SK-N-MC (cell line): ENCODE measurements at regions not wholly inside any gene's neighbourhood (a gene's known extent, or its start where the extent isn't known, plus 50 kb on each side); places are given as distances from the start of the nearest gene placed in this dataset.

ENCODE experiments used
- DNase-seq: peaks from one replicate; pipeline ENCODE4 v3.0.0-alpha.2; 2011; ENCODE audit warnings: low read depth, low spot score
- H3K27ac ChIP-seq: fragments of 200-600 bp; sonication (generic); 2 replicates; pipeline ENCODE4 v1.5.1; 2016; ENCODE audit warnings: mixed run types
- H3K36me3 ChIP-seq: fragments of 200-600 bp; sonication (generic); 2 replicates; pipeline ENCODE4 v1.6.1; 2017; ENCODE audit warnings: antibody characterized with exemption, low read length, mixed read lengths; ENCODE audit not compliant: insufficient read depth
- H3K4me3 ChIP-seq: fragments of 200-600 bp; sonication (generic); 2 replicates; pipeline ENCODE4 v1.5.1; 2016
- H3K9ac ChIP-seq: fragments of 200-600 bp; sonication (generic); 2 replicates; pipeline ENCODE4 v1.8.0; 2017; ENCODE audit warnings: mixed run types, mixed read lengths; ENCODE audit not compliant: insufficient read length
- H3K9me3 ChIP-seq: fragments of 200-600 bp; sonication (generic); 2 replicates; pipeline ENCODE4 v1.6.1; 2017; ENCODE audit warnings: low read depth, mild to moderate bottlenecking, antibody characterized with exemption, low read length, moderate library complexity, mixed read lengths
- EZH2 ChIP-seq: fragments of 200-600 bp; sonication (generic); IDR thresholded peaks from one replicate; pipeline ENCODE4 v1.6.1; 2017; ENCODE audit warnings: antibody characterized with exemption
- FOXP2 ChIP-seq: optimal IDR thresholded peaks from 2 replicates; pipeline ENCODE3; 2011; ENCODE audit warnings: mild to moderate bottlenecking, moderate library complexity; ENCODE audit not compliant: insufficient read depth; ENCODE audit errors: extremely low read length, control extremely low read depth
- POLR2AphosphoS5 ChIP-seq: IDR thresholded peaks from 2 replicates; pipeline ENCODE4 v1.6.1; 2012; ENCODE audit warnings: mild to moderate bottlenecking, low read depth, low read length, borderline replicate concordance

DNA sequence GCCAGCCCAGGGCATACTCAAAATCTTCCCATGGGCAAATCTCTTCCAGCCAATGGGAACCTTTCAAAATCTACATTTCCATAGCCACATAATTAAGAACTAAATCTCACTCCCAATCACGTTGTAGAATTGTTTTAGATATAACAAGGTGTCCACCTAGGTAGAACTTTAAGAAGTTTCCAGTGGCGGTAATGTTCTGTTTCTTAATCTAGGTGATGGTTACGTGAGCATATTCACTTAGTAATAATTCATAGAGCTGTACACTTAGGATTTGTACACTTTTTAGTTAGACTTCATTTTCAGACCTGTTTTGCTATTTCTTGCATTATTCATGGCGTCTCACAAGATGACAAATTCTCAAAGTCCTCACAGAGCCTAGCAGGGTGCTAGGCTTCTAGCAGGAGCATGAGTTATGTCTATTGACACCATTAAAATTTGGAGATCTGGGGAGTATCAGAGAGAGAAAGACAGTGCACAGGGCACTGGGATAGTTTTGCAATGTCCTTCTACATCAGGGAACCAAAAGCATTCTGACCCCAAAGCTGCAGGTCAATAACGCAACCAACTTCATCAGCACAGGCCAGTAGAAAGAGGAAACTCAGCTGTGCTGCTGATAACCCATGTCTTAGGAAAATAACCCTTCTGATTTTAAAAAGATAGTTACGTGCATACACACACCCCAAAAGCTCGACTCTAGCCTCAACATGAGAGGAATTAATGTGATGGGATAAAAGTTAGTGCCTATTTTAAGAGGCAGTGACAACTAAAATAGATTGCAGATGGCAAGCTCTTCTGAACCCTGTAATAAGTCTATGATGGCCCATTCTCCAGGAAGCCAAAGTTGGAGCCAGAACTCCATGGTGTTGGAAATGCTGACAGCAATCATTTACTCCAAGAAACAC lies 518.1 kb upstream of the JARID2 start:
- TF ChIP-seq POLR2AphosphoS5, result no peak
- no peak for TF ChIP-seq EZH2
- TF ChIP-seq FOXP2, result no peak
- no peak for DNase-seq
- H3K9ac ChIP-seq, result no peak overlapping the region
- H3K27ac ChIP-seq, result no peak overlapping the region
- H3K9me3 ChIP-seq, result no peaks in the 10 kb centered on the region
- no peaks in the 10 kb centered on the region for H3K36me3 ChIP-seq
- no peak overlapping the region for H3K4me3 ChIP-seq

DNA sequence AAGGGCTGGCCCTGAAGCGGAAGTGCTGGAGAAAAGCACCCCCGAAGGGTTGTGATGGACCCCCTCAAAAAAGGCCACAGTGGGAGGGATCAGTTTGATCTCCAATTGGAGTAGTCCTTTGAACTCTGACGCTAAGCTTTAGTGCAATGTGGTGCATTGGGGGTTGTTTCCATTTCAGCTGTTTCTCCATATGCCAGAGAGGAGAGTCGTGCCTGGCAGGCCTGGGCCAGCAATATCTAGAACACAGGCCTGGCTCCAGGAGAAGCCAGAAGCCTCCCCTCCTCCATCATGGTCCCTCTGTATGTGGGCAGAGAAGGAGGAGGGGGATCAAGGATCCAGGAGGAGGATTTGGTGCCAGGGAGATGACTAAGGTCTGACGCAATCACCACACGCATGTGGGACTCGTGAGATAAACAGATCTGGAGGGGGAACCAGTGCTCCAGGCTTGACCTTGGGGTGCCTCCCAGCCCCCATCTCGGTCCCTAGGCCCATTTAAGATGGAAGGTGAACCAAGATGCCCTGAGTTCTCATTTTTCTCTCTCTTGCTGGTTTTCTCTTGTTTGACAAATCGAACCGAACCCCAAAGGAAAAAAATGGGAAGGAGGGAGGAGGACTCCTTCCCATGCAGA lies 517.4 kb upstream of the JARID2 start:
- DNase-seq, result no peak
- Histone ChIP-seq H3K36me3 (no peaks in the 10 kb centered on the region), H3K9ac (no peak overlapping the region), H3K27ac (no peak overlapping the region), H3K4me3 (no peak overlapping the region), H3K9me3 (no peaks in the 10 kb centered on the region)
- no peak for TF ChIP-seq POLR2AphosphoS5
- TF ChIP-seq EZH2, result no peak
- TF ChIP-seq FOXP2, result no peak

DNA sequence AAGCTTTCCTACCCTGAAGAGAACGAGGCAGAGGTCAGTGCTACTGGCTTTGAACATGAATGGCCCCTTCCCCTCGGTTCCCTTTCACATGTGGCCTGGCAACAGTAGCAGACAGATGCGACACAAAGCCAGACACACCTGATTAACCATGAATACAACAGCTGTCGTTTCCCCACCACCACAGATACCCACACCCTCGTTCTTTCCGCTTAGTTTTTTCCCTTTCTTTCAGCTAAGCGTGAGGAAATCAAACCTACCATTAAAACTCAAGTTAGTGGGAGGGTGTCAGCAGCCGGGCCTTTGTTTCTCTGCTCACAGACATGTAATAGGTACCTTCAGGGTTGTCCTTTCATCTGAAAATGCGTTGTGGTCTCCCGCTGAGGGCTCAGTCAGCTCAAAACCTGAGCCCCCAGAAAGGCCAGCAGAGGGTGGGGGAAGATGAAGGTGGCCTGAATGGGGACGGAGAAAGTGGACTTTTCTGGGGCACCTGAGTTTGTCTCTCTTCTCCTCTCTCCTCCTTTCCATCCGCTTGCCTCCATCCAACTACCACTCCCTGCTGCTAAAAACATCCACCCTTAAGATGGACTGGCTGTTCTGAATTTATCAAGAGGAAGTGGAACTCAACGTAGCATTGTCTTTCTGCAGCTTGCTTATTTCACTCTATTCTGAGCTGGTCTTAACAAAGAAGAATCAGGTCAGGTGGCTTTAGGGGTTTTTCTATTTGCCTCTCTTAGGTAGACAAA lies 516.6 kb upstream of the JARID2 start:
- DNase-seq, result no peak
- no peak overlapping the region for H3K9ac ChIP-seq
- TF ChIP-seq EZH2, result no peak
- no peak for TF ChIP-seq POLR2AphosphoS5
- no peak for TF ChIP-seq FOXP2
- H3K4me3 ChIP-seq, result no peak overlapping the region
- H3K36me3 ChIP-seq, result no peaks in the 10 kb centered on the region
- H3K27ac ChIP-seq, result no peak overlapping the region
- no peaks in the 10 kb centered on the region for H3K9me3 ChIP-seq

DNA sequence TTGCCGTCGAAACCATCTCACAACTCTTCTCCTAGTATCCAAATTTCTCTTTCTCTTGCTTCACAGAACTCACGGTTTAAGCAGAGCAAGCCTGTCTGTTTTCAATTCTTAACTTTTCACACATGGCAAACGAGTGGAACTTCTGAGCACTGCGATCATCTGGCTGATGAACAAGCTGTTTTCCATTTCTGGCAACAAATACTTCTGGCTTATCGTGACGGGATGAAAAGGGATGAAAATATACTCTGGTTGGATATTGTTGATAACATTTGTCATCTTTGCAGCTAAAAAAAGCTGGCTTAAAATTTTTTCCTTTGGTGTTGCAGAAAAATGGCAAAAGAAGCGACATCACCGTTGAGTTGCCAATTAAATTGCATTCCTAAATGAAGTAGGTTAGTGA lies 515.2 kb upstream of the JARID2 start:
- no peak for DNase-seq
- Histone ChIP-seq H3K36me3 (no peaks in the 10 kb centered on the region), H3K4me3 (no peak overlapping the region), H3K9ac (no peak overlapping the region), H3K27ac (no peak overlapping the region), H3K9me3 (no peaks in the 10 kb centered on the region)
- TF ChIP-seq EZH2 (no peak), FOXP2 (no peak), POLR2AphosphoS5 (no peak)

DNA sequence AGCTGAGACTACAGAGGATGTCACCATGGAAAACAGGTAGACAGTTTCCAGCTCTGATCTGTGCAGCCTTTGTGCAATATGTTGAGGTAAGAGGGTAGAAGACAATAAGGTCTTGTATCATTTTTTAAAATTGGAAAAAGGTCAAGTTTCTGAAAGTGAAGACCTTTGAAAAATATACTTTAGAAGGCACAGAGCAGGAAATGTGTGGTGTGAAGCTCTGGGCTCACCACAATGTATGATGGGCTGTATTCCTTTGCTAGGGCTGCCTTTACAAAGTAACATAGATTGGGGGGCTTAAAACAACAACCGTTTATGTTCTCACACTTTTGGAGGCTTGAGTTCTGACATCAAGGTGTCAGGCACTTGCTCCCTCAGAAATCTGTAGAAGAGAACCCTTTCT lies 514.3 kb upstream of the JARID2 start:
- Histone ChIP-seq H3K9me3 (no peaks in the 10 kb centered on the region), H3K9ac (no peak overlapping the region), H3K27ac (no peak overlapping the region), H3K4me3 (no peak overlapping the region), H3K36me3 (no peaks in the 10 kb centered on the region)
- DNase-seq, result no peak
- TF ChIP-seq FOXP2 (no peak), POLR2AphosphoS5 (no peak), EZH2 (no peak)

DNA sequence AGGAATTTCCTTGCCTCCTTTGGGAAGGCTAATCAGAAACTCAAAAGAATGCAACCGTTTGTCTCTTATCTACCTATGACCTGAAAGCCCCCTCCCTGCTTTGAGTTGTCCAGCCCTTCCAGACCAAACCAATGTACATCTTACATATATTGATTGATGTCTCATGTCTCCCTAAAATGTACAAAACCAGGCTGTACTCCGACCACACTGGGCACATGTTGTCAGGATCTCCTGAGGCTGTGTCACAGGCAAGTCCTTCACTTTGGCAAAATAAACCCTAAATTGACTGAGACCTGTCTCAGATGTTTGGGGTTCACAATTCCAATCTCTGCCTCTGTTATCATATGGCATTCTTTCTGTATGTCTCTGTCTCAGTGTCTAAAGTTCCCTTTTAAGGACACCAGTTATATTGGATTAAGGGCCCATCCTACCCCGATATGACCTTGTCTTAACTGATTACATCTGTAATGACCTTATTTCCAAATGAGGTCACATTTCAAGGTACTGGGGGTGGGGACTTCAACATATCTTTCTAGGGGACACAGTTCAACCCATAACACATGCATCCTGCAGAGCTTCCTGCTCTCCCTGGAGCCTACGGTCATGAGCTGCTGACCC lies 513.5 kb upstream of the JARID2 start:
- H3K9ac ChIP-seq, result no peak overlapping the region
- no peak for TF ChIP-seq FOXP2
- no peak for TF ChIP-seq POLR2AphosphoS5
- TF ChIP-seq EZH2, result no peak
- H3K9me3 ChIP-seq, result no peaks in the 10 kb centered on the region
- no peak overlapping the region for H3K4me3 ChIP-seq
- DNase-seq, result no peak
- H3K36me3 ChIP-seq, result no peaks in the 10 kb centered on the region
- H3K27ac ChIP-seq, result no peak overlapping the region

DNA sequence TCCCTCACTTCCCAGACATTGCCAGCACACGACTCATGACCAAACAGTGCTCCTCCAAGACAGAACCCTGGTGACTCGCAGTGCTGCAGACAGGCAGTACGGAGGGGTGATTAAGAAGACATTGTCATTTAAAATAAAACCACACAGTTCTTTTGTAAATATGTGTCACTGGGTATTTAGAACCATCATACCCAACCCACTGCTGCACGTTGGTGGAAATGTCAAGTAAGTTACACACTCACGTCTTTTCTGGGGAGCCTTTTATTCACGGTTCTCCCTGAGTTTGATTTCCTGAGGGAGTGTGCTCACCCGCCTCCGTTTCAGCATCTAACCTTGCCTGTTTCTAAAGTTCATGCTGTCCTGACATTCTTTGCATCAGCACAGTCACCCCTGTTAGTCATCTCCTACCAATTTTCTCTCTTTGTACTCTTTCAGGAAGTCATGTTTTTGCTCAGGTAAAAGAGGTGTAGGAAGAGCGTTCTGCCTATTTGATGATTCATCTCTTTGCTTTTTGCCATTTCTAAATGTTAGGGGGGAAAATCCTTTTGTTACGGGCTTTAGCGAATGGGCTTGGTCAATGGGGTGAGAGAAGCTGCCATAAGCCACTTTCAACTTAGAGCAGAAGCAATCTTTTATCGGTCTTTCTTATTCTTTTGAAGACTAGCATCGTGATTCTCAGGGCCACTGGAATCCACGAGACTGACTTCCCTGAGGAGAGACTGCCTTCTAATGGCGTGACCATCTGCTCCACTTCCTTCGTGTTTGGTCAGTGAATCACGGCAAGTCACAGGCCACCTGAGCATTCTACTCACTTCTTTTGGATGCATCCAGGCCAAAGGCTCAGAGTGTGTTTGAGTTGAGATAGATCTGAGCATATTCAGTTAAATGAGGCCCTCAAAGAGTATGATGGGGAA lies 512.8 kb upstream of the JARID2 start:
- no peak for DNase-seq
- H3K9ac ChIP-seq, result no peak overlapping the region
- no peak overlapping the region for H3K4me3 ChIP-seq

More for the DNA sequence above, 512.8 kb upstream of the JARID2 start:
- Histone ChIP-seq H3K36me3 (no peaks in the 10 kb centered on the region), H3K27ac (no peak overlapping the region), H3K9me3 (no peaks in the 10 kb centered on the region)
- TF ChIP-seq EZH2 (no peak), POLR2AphosphoS5 (no peak), FOXP2 (no peak)
